ENCODE measurements at regions not wholly inside any gene's neighbourhood (a gene's known extent, or its start where the extent isn't known, plus 50 kb on each side); places are given as distances from the start of the nearest gene placed in this dataset.
A peak's percentile ranks its signal among the peaks of the same experiment; 100 is the strongest.

DNA sequence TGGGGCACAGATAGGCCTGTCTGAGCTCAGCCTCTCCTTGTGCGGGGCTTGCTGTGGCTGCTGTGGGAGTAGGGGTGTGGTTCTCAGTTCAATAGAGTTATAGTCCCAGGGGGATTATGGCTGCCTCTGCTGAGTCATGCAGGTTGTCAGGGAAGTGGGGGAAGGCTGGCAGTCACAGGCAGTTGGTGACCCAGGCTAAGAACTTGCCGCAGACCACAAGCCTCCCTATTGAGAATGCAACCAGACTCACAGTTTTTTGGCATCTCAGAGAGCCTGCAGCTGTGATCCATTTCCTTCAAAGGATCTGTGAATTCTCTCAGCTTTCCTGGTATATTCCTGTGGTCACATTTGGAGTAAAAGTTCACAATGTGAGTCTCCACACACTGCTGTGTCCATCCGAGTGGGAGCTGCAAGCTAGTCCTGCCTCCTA, 364.9 kb downstream of the ZNF674 start:
- Histone ChIP-seq H3K9ac (ENCODE audit: control insufficient read depth, extremely low read depth, insufficient read depth, low read length) (no peak overlapping the region), H4K20me1 (ENCODE audit: control insufficient read depth, extremely low read depth, insufficient read depth, low read length) (no peaks in the 10 kb centered on the region), H3K36me3 (ENCODE audit: control insufficient read depth in 2 of 2, extremely low read depth in 1 of 2, insufficient read depth in 2 of 2, low read length in 2 of 2) (no peaks in the 10 kb centered on the region), H3K4me3 (ENCODE audit: control insufficient read depth in 2 of 3, extremely low read depth in 1 of 3, insufficient read depth in 2 of 3, low read depth in 1 of 3, low read length in 3 of 3) (no peak overlapping the region), H3K9me3 (ENCODE audit: control insufficient read depth, low read depth, low read length) (peaks cover 5% of the 10 kb centered on the region), H3K27me3 (ENCODE audit: control insufficient read depth, extremely low read depth, insufficient read depth, low read length) (no peaks in the 10 kb centered on the region), H3K79me2 (ENCODE audit: control insufficient read depth, insufficient read depth, low read length) (peaks cover 2% of the 10 kb centered on the region), H3K27ac (ENCODE audit: control insufficient read depth, insufficient read depth, low read length) (peak overlapping the region; percentile 38), H3K4me1 (ENCODE audit: control insufficient read depth, extremely low read depth, insufficient read depth, low read length) (peaks cover 28% of the 10 kb centered on the region), H3K4me2 (ENCODE audit: control insufficient read depth, extremely low read depth, insufficient read depth, low read depth, low read length) (peak overlapping the region; percentile 29), H2AFZ (ENCODE audit: control insufficient read depth, low read length) (no peak overlapping the region), H3K9me1 (ENCODE audit: control insufficient read depth, extremely low read depth, insufficient read depth, low read length) (no peaks in the 10 kb centered on the region)
- TF ChIP-seq EZH2 (IDR thresholded peaks at IDR 0.05; ENCODE audit: low read length): no peak
- TF ChIP-seq, protein P1, sequence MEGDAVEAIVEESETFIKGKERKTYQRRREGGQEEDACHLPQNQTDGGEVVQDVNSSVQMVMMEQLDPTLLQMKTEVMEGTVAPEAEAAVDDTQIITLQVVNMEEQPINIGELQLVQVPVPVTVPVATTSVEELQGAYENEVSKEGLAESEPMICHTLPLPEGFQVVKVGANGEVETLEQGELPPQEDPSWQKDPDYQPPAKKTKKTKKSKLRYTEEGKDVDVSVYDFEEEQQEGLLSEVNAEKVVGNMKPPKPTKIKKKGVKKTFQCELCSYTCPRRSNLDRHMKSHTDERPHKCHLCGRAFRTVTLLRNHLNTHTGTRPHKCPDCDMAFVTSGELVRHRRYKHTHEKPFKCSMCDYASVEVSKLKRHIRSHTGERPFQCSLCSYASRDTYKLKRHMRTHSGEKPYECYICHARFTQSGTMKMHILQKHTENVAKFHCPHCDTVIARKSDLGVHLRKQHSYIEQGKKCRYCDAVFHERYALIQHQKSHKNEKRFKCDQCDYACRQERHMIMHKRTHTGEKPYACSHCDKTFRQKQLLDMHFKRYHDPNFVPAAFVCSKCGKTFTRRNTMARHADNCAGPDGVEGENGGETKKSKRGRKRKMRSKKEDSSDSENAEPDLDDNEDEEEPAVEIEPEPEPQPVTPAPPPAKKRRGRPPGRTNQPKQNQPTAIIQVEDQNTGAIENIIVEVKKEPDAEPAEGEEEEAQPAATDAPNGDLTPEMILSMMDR (optimal IDR thresholded peaks at IDR 0.05 in 1 of 3, IDR thresholded peaks at IDR 0.05 in 1 of 3, conservative IDR thresholded peaks at IDR 0.05 in 1 of 3; ENCODE audit: extremely low read depth in 1 of 3, insufficient read depth in 2 of 3, low read length in 3 of 3): no peak
- FAIRE-seq: peak; percentile 52
- DNase-seq (ENCODE audit: low read depth, low spot score): no peak
- dilution Hi-C loops (cut with MboI; ENCODE audit: extremely low pct_ligation_motif_present, low sequenced_read_pairs): no loop called here

DNA sequence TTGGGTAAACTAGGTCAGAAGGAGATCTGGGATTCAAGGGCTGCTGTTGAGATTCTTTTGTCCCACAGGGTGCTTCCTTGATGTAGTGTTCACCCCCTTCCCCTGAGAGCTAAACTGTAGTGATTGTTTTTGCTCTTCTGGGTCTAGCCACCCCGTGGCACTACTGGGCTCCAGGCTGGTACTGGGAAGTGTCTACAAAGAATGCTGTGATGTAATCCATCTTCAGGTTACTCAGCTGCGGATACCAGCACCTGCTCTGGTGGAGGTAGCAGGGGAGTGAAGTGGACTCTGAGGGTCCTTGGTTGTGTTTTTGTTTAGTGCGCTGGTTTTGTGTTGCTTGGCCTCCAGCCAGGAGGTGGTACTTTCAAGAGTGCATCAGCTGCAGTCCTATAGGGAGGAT, 365.5 kb downstream of the ZNF674 start:
- H3K9me1 ChIP-seq (ENCODE audit: control insufficient read depth, extremely low read depth, insufficient read depth, low read length): no peaks in the 10 kb centered on the region
- H4K20me1 ChIP-seq (ENCODE audit: control insufficient read depth, extremely low read depth, insufficient read depth, low read length): no peaks in the 10 kb centered on the region
- H3K27me3 ChIP-seq (ENCODE audit: control insufficient read depth, extremely low read depth, insufficient read depth, low read length): no peaks in the 10 kb centered on the region
- peaks cover 5% of the 10 kb centered on the region for H3K9me3 ChIP-seq (ENCODE audit: control insufficient read depth, low read depth, low read length)
- H3K27ac ChIP-seq (ENCODE audit: control insufficient read depth, insufficient read depth, low read length): peak overlapping the region; percentile 38
- H3K4me2 ChIP-seq (ENCODE audit: control insufficient read depth, extremely low read depth, insufficient read depth, low read depth, low read length): peak overlapping the region; percentile 29
- H3K36me3 ChIP-seq (ENCODE audit: control insufficient read depth in 2 of 2, extremely low read depth in 1 of 2, insufficient read depth in 2 of 2, low read length in 2 of 2): no peaks in the 10 kb centered on the region
- peaks cover 2% of the 10 kb centered on the region for H3K79me2 ChIP-seq (ENCODE audit: control insufficient read depth, insufficient read depth, low read length)
- H3K4me3 ChIP-seq (ENCODE audit: control insufficient read depth in 2 of 3, extremely low read depth in 1 of 3, insufficient read depth in 2 of 3, low read depth in 1 of 3, low read length in 3 of 3): no peak overlapping the region
- TF ChIP-seq EZH2 (IDR thresholded peaks at IDR 0.05; ENCODE audit: low read length): no peak
- TF ChIP-seq, protein P1 (optimal IDR thresholded peaks at IDR 0.05 in 1 of 3, IDR thresholded peaks at IDR 0.05 in 1 of 3, conservative IDR thresholded peaks at IDR 0.05 in 1 of 3; ENCODE audit: extremely low read depth in 1 of 3, insufficient read depth in 2 of 3, low read length in 3 of 3): peak in 1 of 3 experiments; percentile 11
- FAIRE-seq: peak; percentile 5
- DNase-seq (ENCODE audit: low read depth, low spot score): no peak
- H2AFZ ChIP-seq (ENCODE audit: control insufficient read depth, low read length): no peak overlapping the region
- no peak overlapping the region for H3K9ac ChIP-seq (ENCODE audit: control insufficient read depth, extremely low read depth, insufficient read depth, low read length)
- H3K4me1 ChIP-seq (ENCODE audit: control insufficient read depth, extremely low read depth, insufficient read depth, low read length): peaks cover 23% of the 10 kb centered on the region
- dilution Hi-C loops (cut with MboI; ENCODE audit: extremely low pct_ligation_motif_present, low sequenced_read_pairs): no loop called here
